GM12878 (cell line): ENCODE measurements at regions not wholly inside any gene's neighbourhood (a gene's known extent, or its start where the extent isn't known, plus 50 kb on each side); places are given as distances from the start of the nearest gene placed in this dataset.

Source experiments
- ATAC-seq: fragments of 200-7000 bp; cut with Tn5 transposase; 3 replicates; pipeline ENCODE4 v1.9.1; 2020; ENCODE audit warnings: mild to moderate bottlenecking, moderate library complexity
- BruUV-seq: library from RNA; stranded (reverse); fragments of 400-500 nt; replicated peaks from 2 replicates; lab custom pipeline; 2021; lab: Mats Ljungman, UMichigan
- CTCF ChIA-PET: fragments of 300-600 bp; sonication (Branson Sonifier 250); formaldehyde crosslinking; extraction: SDS; loops from one replicate; lab custom pipeline; 2021; ENCODE audit warnings: inconsistent platforms; lab: Yijun Ruan, JAX
- POLR2A ChIA-PET: fragments of 350-600 bp; formaldehyde crosslinking; extraction: SDS; loops from one replicate; lab custom pipeline; 2021; ENCODE audit warnings: inconsistent platforms; lab: Charles Lee
- RAD21 ChIA-PET: fragments of 300-600 bp; sonication (Branson Sonifier 250); formaldehyde crosslinking; loops from one replicate; lab custom pipeline; 2023; ENCODE audit warnings: antibody characterized with exemption; ENCODE audit not compliant: unreplicated experiment; lab: Charles Lee
- SMC1A ChIA-PET: fragments of 300-600 bp; sonication (Branson Sonifier 250); formaldehyde crosslinking; loops from one replicate; lab custom pipeline; 2023; ENCODE audit not compliant: unreplicated experiment, uncharacterized antibody; lab: Charles Lee
- DNase-seq: peaks from one replicate; pipeline ENCODE4 v3.0.0-alpha.2; 2011; ENCODE audit warnings: low read depth, low spot score
- FAIRE-seq: peaks from 3 replicates; lab custom pipeline; 2011; peaks lifted over from hg19 to GRCh38; lab: Jason Lieb, UNC
- H2AFZ ChIP-seq: 2 replicates; pipeline ENCODE4 v1.6.0; 2011; ENCODE audit warnings: low read depth, low read length, control low read depth; ENCODE audit not compliant: control insufficient read depth
- H3K27ac ChIP-seq: 2 replicates; pipeline ENCODE4 v1.5.1; 2011; ENCODE audit warnings: control low read depth; ENCODE audit not compliant: control insufficient read depth, insufficient read depth
- H3K27me3 ChIP-seq, 2 experiments: replicated peaks in 1 of 2; 2 replicates each; pipeline versions ENCODE4 v1.6.0 to v1.6.1; 2011; ENCODE audit warnings: low read length in 1 of 2; ENCODE audit not compliant: control insufficient read depth in 2 of 2, insufficient read depth in 2 of 2
- H3K36me3 ChIP-seq, 2 experiments: 2 replicates each; pipeline ENCODE4 v1.5.1; 2011; ENCODE audit warnings: low read length in 1 of 2; ENCODE audit not compliant: control insufficient read depth in 2 of 2, insufficient read depth in 2 of 2
- H3K4me1 ChIP-seq: 2 replicates; pipeline ENCODE4 v1.6.1; 2011; ENCODE audit warnings: mild to moderate bottlenecking, low read length, moderate library complexity, mixed read lengths; ENCODE audit not compliant: control insufficient read depth, insufficient read depth
- H3K4me2 ChIP-seq: 2 replicates; pipeline ENCODE4 v1.6.0; 2011; ENCODE audit warnings: control low read depth; ENCODE audit not compliant: control insufficient read depth, insufficient read depth
- H3K4me3 ChIP-seq: fragments of 200-600 bp; sonication (generic); 2 replicates; pipeline ENCODE4 v1.5.1; 2016
- H3K79me2 ChIP-seq: 2 replicates; pipeline ENCODE4 v1.6.0; 2011; ENCODE audit warnings: low read length; ENCODE audit not compliant: control insufficient read depth, insufficient read depth
- H3K9ac ChIP-seq: 2 replicates; pipeline ENCODE4 v1.8.0; 2011; ENCODE audit warnings: low read length, control low read depth, mixed read lengths; ENCODE audit not compliant: control insufficient read depth, insufficient read depth
- H3K9me3 ChIP-seq: replicated peaks from 3 replicates; pipeline ENCODE4 v1.5.1; 2011; ENCODE audit warnings: mild to moderate bottlenecking, low read length; ENCODE audit not compliant: control insufficient read depth, insufficient read depth
- H4K20me1 ChIP-seq: 2 replicates; pipeline ENCODE4 v1.6.0; 2011; ENCODE audit not compliant: control insufficient read depth, insufficient read depth
- CREB1 ChIP-seq: IDR thresholded peaks from 2 replicates; pipeline ENCODE4 v1.6.1; 2012; ENCODE audit warnings: low read depth, mild to moderate bottlenecking, inconsistent platforms
- CTCF ChIP-seq, 3 experiments: IDR thresholded peaks in 2 of 3; conservative IDR thresholded peaks in 1 of 3; 2 replicates each; pipeline ENCODE4 v1.5.1; 2011; ENCODE audit warnings: low read depth in 3 of 3, low read length in 3 of 3, mild to moderate bottlenecking in 3 of 3, control low read depth in 2 of 3, moderate library complexity in 2 of 3, inconsistent platforms in 1 of 3, mixed read lengths in 1 of 3; ENCODE audit not compliant: control insufficient read depth in 2 of 3, insufficient read depth in 1 of 3; ENCODE audit errors: extremely low read depth in 1 of 3
- E4F1 ChIP-seq: fragments of 450-650 bp; IDR thresholded peaks from 2 replicates; pipeline ENCODE4 v1.6.1; 2018; ENCODE audit warnings: borderline replicate concordance, mild to moderate bottlenecking; ENCODE audit not compliant: partially characterized antibody
- GABPA ChIP-seq: IDR thresholded peaks from 2 replicates; pipeline ENCODE4 v1.6.1; 2014; ENCODE audit warnings: antibody characterized with exemption, low read depth, mild to moderate bottlenecking, inconsistent platforms
- PRDM15 ChIP-seq: fragments of 450-650 bp; formaldehyde crosslinking; IDR thresholded peaks from 2 replicates; pipeline ENCODE4 v1.4.0; 2020; ENCODE audit warnings: mild to moderate bottlenecking, moderate library complexity
- RAD21 ChIP-seq: IDR thresholded peaks from 2 replicates; pipeline ENCODE4 v1.6.1; 2011; ENCODE audit warnings: mild to moderate bottlenecking, low read depth, low read length, moderate library complexity; ENCODE audit not compliant: insufficient read depth
- RELB ChIP-seq: fragments of 450-650 bp; IDR thresholded peaks from 2 replicates; pipeline ENCODE4 v1.6.1; 2017; ENCODE audit warnings: low read depth, mild to moderate bottlenecking, moderate library complexity
- SMARCA5 ChIP-seq: fragments of 450-650 bp; IDR thresholded peaks from 2 replicates; pipeline ENCODE4 v1.6.1; 2017; ENCODE audit warnings: mild to moderate bottlenecking
- TCF7 ChIP-seq: IDR thresholded peaks from 2 replicates; pipeline ENCODE4 v1.6.1; 2014; ENCODE audit warnings: antibody characterized with exemption, borderline replicate concordance
- WGBS: methylation state at CpG from one replicate; pipeline ENCODE4 v1.1.6; 2016; ENCODE audit warnings: low lambda C conversion rate; ENCODE audit not compliant: insufficient replicate concordance, insufficient coverage; ENCODE audit errors: missing lambda C conversion rate; 5-methylcytosine and 5-hydroxymethylcytosine counted together
- in situ Hi-C: fragments of 300-500 bp; cut with MboI; formaldehyde crosslinking; loops from 9 replicates; pipeline ENCODE4 v1.14.3; 2018; ENCODE audit warnings: mixed read lengths
- intact Hi-C: fragments of 100-400 bp; cut with micrococcal nuclease; formaldehyde crosslinking; loops from one replicate; pipeline ENCODE4 v1.14.2; 2022; ENCODE audit not compliant: unreplicated experiment

- Histone ChIP-seq H3K4me2 (peak overlapping the region; percentile 26), H3K9me3 (no peaks in the 10 kb centered on the region; the same call in 2 of the 3 replicates), H3K36me3 (no peaks in the 10 kb centered on the region), H3K9ac (no peak overlapping the region), H3K79me2 (no peaks in the 10 kb centered on the region), H4K20me1 (no peaks in the 10 kb centered on the region), H3K27ac (no peak overlapping the region), H3K4me3 (no peak overlapping the region), H3K27me3 (no peaks in the 10 kb centered on the region), H2AFZ (peak overlapping the region; percentile 72), H3K4me1 (no peaks in the 10 kb centered on the region)
- CTCF ChIA-PET, result interaction anchor here (0.6 to 11.1 kb wide), 41 partner anchors 8 to 669 kb away, joined by 3 to 115 read pairs (median 5); no protein-coding TSS in a partner anchor
- 8% methylated on average over 18 of the region's 18 CpGs for WGBS
- ATAC-seq (peak; percentile 93), FAIRE-seq (peak; percentile 92), DNase-seq (peak; percentile 11)
- intact Hi-C loops, result loop anchor here (1.0 to 5.0 kb wide), 3 partner anchors 93 to 743 kb away; no protein-coding TSS in a partner anchor
- in situ Hi-C loops, result loop anchor here (5.0 kb wide), 1 partner anchor 163 kb away; no protein-coding TSS in a partner anchor
- SMC1A ChIA-PET, result interaction anchor here (0.7 to 3.6 kb wide), 24 partner anchors 45 to 443 kb away, joined by 3 to 32 read pairs (median 4); partner anchors contain the start of gene RALGAPA2
- RAD21 ChIA-PET, result interaction anchor here (0.6 to 4.8 kb wide), 22 partner anchors 24 to 741 kb away, joined by 3 to 36 read pairs (median 4); partner anchors contain the start of gene RALGAPA2
- POLR2A ChIA-PET, result interaction anchor here (0.7 kb wide), 1 partner anchor 114 kb away, joined by 3 read pairs; no protein-coding TSS in a partner anchor
- BruUV-seq, result no TSS peak
- no peak for TF ChIP-seq E4F1
- TF ChIP-seq SMARCA5, result 0 out of 2 replicates have a peak, but pooled peaks have one; percentile 34
- no peak for TF ChIP-seq PRDM15 (CRISPR knock-in tag)
- TF ChIP-seq RAD21, result peak; percentile 91
- TF ChIP-seq GABPA, result no peak
- TF ChIP-seq TCF7, result 0 out of 2 replicates have a peak, but pooled peaks have one; percentile 18
- 0 out of 2 replicates have a peak, but pooled peaks have one; percentile 28 for TF ChIP-seq CREB1
- TF ChIP-seq CTCF (IDR thresholded peaks at IDR 0.05 in 2 of 3, conservative IDR thresholded peaks at IDR 0.05 in 1 of 3; ENCODE audit: control insufficient read depth in 2 of 3, extremely low read depth in 1 of 3, insufficient read depth in 1 of 3, low read depth in 3 of 3, low read length in 3 of 3), result peak; percentile 81 to 89 (median 82)
- 0 out of 2 replicates have a peak, but pooled peaks have one; percentile 47 for TF ChIP-seq RELB
Observed at GRCh38 chr20:20824924-20825584, 112.6 kb upstream of the RALGAPA2 start.
